Occipital lobe (tissue), 1 donor: ENCODE measurements at regions not wholly inside any gene's neighbourhood (a gene's known extent, or its start where the extent isn't known, plus 50 kb on each side); places are given as distances from the start of the nearest gene placed in this dataset.
"Not testable (repeated sequence)": the region's sequence is repeated elsewhere in the genome, so short reads cannot be mapped to it uniquely, and the experiment has no call there.

Experiments
- DNase-seq: peaks from one replicate; lab custom pipeline; 2025; lab: John Stamatoyannopoulos, UW

DNA sequence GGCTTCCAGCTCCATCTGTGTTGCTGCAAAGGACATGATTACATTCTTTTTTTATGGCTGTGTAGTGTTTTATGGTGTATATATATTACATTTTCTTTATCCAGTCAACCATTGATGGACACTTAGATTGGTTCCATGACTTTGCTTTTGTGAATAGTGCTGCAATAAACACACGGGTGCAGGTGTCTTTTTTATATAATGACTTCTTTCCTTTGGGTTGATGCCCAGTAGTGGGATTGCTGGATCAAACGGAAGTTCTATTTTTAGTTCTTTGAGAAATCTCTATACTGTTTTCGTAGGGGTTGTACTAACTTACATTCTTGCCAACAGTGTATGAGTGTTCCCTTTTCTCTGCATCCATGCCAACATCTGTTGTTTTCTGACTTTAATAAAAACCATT lies 189.7 kb downstream of the ACTR3B start:
- DNase-seq: no peak

DNA sequence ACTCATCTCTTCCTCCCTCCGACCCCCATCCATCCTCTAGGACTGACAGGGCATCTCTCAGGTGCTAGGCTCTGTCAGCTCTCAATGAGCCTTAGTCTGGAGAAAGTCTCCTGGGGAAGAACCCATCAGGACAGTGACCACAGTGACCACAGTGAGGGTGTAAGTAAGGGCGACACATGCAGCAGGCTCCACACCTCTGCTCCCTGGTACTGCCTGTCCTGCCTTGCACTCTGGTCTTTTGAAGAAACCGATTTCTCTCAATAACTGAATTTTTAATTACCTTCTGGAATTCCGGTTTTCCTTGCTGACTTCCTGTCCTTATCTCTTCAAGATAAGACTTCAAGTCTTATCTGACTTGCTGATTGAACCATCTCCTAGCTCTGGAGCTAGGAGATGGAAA lies 190.2 kb downstream of the ACTR3B start:
- no peak for DNase-seq

DNA sequence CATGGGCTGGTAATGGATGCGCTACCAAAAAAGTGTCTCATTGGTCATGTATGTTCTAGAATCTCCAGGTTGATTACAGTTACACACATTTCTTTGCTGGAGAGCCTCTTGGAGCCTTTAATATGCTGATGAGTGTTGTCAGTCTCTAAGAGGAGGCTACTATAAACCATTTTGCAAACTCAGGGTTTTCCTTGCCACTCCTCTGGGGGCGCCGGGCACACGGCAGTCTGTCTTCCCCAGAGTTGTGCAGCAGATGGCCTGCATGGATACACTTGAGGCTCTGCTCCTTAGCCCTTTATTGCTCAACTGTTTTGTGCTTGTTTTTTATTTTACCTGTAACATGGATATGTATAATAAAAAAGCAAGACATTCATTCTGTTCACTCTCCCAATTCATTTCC lies 196.5 kb downstream of the ACTR3B start:
- no peak for DNase-seq

DNA sequence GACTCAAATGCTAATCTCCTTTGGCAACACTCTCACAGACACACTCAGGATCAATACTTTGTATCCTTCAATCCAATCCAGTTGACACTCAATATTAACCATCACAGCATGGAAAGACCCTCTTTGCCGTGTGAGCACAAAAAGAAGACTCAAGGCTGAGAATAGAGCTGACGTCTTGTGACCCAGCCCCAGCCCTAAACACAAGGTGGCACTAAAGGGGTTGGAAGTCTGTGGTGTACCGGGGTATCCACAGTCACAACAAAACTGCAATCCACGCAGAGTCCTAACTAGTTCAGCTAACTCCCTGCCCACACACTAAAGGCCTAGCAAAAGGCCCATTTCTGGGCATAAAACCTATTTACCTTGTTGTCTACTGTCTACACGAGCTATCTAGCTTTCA lies 200.1 kb downstream of the ACTR3B start:
- no peak for DNase-seq

DNA sequence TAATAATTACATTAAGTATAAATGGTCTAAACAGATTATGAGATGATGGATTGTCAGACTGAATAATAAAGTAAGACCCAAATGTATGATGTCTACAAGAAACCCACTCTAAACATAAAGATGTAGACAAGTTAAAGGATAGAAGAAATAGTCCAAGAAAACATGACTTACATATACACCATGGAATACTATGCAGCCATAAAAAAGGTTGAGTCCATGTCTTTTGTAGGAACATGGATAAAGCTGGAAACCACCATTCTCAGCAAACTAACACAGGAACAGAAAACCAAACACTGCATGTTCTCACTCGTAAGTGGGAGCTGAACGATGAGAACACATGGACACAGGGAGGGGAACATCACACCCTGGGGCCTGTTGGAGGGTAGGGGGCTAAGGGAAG lies 202.2 kb downstream of the ACTR3B start:
- DNase-seq: not testable (repeated sequence)

DNA sequence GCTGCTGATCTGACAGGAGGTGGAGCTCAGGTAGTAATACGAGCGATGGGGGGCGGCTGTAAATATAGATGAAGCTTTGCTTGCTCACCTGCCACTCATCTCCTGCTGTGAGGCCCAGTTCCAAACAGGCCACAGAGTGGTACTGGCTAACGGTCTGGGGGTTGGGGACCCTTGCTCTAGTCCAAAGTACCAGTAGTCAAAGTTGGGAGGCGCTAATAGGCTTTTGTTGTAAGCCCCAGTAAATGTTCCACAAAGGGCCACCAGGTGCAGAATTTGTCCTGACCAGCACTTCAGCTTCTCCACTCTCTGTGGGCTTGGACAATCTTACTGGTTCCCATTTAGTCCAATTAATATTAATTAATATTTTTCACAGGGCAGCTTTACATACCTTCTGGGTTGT lies 206.6 kb downstream of the ACTR3B start:
- no peak for DNase-seq

DNA sequence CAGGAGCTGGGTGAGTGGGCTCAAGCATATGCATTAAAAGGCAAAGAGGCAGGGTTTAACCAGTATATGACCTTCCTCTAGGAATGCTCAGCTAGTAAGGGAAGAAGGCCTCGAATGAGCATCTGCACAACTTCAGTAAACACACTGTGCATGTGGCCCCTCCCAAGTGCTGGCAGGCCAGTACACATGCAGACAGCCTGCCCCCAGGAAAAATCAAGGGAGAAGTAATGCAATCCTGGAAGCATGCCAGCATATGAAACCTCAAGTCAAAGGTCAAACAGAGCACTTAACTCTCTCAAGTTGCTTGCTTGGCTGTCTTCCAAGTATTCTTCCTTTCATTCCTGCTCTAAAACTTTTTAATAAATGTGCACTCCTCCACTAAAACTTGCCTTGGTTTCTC lies 208.4 kb downstream of the ACTR3B start:
- no peak for DNase-seq

DNA sequence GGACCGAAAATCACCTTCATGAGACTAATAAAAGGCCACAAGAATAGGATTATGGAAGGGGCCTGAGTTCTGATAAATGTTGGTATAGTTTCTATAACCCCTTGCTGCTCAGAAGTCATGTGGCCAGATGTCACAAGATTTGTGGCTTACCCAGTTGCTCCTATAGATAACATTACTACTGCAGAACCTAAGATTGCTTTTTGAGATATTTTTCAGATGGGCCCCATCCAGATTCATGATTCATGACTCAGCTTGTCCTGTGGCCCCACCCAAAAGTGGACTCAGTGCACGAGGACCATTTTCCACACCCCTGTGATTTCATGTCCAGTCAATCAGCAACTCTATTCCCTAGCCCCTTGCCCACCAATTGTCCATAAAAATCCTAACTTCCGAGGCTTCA lies 209.0 kb downstream of the ACTR3B start:
- no peak for DNase-seq

DNA sequence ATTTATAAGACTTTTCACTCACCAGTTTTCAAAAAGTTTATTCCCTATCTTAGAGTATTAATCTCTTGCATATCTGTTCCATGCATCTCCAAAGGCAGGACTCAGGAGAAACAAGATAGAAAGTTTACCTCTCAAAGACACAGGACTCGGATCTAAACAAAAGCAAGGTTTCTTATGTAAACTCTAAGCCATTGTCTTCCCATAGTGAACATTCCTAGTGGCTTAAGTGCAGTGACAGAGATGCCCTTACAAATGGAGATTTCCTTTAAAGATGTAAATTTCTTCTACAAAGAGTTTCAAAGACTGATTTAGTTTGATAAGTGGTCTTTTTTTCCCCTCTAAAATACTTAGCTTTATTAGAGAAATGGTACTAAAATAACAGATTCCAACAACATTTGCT lies 209.8 kb downstream of the ACTR3B start:
- DNase-seq: no peak

DNA sequence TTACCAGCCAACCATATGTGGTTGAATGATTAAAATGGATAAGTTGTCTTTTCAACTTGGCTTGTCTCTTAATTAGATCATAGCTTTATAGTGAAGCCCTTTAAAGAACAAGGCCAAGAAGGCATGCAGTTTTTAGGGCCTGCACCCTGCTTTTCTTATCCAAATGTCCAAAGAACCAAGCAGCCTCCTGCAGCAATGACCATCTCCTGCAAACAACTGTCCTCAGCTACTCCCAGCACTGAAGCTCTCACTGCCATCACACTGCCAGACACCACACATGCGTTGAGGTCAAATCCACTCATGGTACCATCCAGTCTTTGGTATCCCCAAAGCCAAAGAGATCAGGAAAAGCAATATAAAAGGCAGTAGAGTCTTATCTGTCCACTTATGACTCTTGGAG lies 210.3 kb downstream of the ACTR3B start:
- DNase-seq: no peak

DNA sequence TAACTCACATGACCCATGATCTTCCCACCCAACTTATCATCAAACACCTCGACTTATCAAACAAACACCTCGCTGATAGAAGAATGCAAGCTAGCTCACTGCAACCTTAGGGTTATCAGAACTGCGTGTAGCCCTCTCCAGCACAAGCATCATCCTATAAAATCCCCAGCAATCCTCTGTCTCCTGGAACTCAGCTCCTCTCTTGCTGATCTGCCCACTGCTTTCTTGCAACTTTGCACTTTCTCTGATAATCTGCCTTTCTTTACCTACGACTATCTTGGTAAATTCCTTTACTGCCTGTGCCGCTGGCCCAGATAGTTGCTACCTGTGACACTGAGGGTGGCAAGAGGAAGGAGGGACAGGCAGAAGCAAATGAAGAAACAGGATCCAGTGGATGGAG lies 210.9 kb downstream of the ACTR3B start:
- DNase-seq: no peak

DNA sequence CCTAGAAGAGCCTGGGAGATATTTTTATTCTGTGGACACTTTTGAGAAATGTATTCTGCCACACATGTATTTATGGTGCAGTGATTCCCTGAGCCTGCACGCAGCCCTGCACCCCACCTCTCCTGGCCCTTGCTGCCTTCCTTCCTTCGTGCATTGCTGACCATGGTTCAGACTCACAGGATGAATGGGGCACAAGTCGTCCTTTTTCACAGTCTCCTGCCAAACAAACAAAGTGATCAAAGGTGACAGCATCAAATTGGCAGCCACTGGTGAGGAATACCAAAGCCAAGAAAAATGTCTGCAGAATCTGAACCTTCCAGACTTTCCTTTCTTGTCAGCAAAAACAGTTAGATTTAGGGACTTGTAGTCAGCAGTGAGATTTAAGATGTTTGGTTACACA lies 215.0 kb downstream of the ACTR3B start:
- no peak for DNase-seq

DNA sequence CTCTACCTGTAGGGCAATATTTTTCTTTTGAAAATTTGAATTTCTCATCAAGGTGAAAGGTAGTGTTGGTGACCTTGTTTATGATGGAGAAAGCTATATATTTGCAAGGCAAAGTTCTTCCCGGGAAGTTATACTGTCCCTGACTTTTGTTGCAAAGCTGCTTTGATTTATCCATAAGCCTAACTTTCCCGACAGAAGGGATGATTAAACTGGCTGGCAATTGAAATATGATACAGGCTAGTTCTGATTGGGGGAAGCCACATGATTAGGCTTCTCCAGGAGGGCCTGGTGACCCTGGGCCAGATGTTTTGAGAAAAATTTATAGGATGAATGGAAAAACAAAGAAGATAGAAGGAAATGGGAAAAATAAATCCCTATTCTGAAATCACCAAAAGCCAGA lies 215.5 kb downstream of the ACTR3B start:
- no peak for DNase-seq

DNA sequence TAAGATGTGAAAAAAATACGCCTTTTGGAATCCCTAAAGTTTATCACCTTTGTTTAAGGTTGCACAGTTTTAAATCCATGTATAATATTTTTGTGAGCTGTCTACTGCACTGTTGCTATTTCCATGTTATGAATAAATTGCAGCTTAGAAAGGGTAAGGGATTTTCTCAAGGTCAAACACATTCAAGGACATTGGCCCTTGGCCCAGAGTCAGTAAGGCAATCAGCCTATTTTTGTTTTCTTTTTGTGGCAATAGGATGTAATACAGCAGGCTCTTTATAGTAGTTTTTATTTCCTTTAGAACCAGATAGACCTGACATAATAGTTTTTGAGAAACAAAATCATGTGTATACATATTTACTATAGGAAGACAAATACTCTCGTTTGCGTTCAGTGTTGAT lies 219.8 kb downstream of the ACTR3B start:
- no peak for DNase-seq

DNA sequence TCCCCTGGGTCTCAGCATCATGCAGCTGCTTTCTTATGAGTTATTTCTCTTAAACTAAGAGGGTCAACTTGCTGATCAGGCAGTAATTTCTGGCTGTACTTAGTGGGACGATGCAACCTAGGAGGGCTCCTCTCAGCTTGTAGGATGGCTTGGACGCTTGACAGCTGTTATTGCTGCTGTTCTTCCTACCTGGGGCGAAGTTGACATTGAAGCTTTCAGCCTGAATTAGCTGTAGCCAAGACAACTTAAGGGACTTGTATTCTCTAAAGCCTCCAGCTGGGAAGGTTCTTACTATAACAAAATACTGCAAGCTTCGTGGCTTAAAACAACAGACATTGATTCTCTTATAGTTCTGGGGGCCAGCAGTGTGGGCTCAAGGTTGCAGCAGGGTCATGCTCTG lies 224.9 kb downstream of the ACTR3B start:
- DNase-seq: no peak

DNA sequence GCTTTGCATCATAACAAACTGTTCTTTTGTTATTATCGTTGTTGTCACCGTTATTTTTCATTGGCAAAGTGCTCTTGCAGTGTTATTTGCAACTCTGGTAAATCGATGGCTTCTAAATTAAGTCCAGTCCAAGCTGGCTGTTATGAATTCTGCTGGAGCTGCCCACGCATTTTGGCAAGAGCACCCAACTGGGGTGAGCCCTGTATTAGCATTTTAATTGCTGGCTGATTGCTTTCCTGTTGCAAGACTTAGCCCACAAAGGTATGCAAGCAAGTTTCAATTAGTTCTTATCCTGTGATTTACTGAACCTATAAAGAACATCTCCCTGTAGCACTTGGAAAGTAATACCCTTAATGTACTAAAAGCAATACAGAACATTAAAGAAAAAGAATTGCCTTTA lies 226.8 kb downstream of the ACTR3B start:
- DNase-seq: no peak

DNA sequence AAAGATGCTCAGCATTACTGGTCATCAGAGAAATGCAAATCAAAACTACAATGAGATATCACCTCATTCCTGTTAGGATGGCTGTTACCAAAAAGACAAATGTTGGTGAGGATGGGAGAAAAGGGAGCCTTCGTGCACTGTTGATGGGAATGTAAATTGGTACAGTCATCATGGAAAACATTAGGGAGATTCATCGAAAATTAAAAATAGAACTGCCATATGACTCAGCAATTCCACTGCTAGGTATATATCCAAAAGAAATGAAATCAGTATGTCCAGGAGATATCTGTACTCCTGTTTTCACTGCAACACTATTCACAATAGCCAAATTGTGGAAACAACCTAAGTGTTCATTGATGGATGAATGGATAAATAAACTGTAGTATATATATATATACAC lies 228.1 kb downstream of the ACTR3B start:
- no peak for DNase-seq

DNA sequence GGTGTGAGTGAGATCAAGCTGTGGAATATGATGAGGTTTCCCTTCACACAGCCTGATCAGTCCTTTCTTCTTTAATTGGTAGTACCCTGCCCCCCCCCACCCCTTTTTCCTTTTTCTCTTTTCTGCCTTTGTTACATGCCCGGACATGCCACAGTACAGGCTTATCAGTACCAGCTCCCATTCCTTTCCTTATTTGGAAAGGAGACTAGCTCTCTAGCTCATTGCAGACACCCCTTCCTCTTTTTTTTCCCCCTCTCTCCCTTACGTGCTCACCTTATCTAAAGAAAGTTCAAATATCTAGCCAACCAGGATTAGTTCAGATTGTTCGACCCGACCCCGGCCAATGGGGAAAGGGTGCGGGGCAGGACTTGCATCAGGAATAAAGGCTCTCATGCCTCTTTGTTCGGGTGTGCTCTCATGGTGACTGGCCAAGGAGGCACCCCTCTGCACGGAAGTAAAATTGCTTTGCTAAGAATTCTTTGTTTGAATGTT lies 230.4 kb downstream of the ACTR3B start:
- DNase-seq: no peak

DNA sequence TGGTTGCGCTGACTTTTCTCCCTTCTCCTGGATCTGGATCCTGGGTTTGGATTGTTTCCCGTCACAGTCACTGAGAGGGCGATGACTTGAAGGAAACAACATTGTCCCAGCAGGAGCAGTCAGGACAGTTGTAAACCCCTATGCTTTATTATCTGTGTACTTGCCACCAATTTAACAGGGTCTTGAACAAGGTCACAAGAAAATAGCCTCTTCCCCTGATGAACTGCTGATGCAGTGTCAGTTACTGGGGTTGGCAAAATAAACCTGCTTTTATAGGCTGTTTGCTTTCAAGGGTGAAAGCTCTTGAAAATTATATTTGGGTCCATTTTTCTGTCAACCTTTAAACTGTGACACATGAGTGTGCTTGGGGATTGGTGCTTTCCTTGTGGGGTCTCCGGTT lies 238.9 kb downstream of the ACTR3B start:
- no peak for DNase-seq

DNA sequence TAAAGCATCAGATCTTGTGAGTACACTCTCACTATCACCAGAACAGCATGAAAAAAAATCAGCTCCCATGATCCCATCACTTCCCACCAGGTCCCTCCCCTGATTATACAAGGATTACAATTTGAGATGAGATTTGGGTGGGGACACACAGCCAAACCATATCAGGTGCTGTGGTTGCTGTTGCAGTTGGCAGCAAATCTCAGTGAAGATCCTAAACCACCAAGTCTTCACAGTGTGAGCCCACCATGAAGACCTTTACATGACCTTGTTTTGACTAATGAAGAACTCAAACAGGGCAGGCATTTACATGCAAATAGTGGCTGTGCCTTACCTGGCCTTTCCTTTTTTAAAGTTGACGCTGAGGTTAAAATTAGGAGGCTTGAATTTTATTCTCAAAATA lies 242.6 kb downstream of the ACTR3B start:
- DNase-seq: no peak

DNA sequence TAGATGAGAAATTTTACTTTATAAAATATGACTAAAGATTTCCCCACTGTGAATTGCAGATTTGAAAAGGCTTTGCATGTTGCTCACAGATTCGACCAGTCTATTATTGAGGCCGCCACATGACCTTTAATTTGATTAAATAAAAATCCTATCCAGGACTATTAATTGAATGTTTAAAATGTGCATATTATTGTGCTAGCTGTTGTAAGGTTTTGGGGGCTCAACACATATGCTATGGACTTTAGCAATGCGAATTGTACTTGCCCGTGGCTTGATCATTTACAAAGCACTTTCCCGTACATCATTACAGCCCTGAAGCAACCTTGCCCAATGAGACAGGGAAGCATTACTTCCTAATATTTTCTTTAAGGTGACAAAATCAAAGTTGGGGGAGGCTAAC lies 243.0 kb downstream of the ACTR3B start:
- DNase-seq: no peak

DNA sequence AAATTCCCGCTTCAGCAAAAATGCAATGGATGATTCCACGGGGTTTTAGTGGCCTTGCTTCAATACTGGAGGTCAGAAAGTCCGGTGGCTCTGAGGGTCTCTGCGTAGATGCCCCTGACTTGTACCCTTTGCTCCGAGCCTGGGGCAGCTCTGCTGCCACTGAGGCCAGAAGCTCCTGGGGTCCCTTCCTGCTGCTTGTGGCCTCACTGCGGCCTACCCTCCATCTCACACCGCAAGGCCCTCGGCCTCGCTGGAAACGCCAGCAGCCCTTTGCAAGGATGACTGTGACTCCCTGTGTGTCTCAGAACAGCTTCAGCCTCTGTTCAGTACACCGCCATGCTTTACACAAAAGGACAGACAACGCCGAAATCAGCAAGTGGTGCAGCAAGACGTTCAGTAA lies 244.8 kb downstream of the ACTR3B start:
- DNase-seq: no peak

DNA sequence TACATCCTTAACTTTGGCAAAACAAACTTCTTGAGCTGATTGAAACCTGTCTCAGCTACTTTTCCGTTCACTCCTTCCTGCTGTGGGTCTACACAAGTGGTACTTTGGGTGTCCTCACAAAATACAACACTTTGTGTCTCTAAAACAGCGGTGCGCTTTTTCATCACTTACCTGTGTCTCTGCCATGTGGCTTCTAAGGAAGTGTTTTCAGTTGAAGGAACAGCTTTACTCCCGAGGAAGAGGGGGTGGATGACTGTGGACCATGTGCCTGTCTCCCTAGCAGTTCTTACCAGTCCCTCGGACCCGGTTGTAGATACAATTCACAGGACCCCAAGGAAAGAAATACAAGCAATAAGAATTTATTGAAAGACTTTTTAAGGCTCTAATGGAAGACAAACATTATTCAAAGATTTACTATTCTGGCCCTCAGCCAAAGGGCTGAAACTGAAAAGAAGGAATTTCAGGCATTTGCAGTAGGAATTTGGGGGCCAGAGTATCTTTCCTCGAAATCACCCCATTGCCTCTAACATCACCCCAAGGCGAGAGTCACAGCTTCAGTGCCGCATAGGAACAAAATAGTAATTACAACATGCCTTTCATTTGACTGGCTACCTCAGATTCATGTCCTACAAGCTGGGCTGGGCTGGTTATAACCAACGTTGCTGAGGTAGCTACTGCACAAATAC lies 246.3 kb downstream of the ACTR3B start:
- DNase-seq: no peak

DNA sequence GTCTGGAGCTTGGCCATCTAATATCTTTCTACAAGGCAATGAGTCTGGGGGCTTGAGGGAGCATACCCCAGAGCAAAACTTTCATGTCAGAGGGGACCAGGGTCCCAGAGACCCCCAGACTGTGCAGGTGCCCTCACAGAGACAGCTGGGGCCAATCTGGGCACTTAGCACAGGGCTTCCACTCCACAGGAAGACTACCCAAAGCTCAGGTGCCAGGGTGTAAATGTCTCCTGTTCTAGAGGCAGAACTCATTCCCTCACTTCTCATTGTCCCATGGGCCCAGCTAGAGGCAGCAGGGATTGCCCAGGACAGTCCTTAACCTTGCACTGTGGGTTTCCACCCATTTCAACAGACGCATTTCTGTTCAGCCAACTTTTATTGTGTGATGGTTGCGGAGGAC lies 246.9 kb downstream of the ACTR3B start:
- no peak for DNase-seq
